ENCODE measurements at regions not wholly inside any gene's neighbourhood (a gene's known extent, or its start where the extent isn't known, plus 50 kb on each side); places are given as distances from the start of the nearest gene placed in this dataset. TPM values are rescaled to one million over a fixed set of nuclear protein-coding genes. Genes with fewer than 3 reads are reported as not detected.

- no peak overlapping the region for H3K4me3 ChIP-seq (ENCODE audit: low read depth, low read length)
- TF ChIP-seq CTCF (IDR thresholded peaks at IDR 0.05; ENCODE audit: insufficient read depth, low read length): no peak
- no peak for DNase-seq (ENCODE audit: low read depth)
Measured at GRCh38 chr6:73878403-73878802, 182.4 kb downstream of the CD109 start.

Small RNA genes in the stretch of these regions (small RNA-seq; reads per million reads assigned to genes)
- gene AL356277.1 (not detected), gene TXNP7 (not detected)

Measured in fibroblast of the aortic adventitia (primary cell).